Endothelial cell of umbilical vein (primary cell): ENCODE measurements at regions not wholly inside any gene's neighbourhood (a gene's known extent, or its start where the extent isn't known, plus 50 kb on each side); places are given as distances from the start of the nearest gene placed in this dataset.

Experiments used
- BruUV-seq: library from RNA; stranded (reverse); fragments of 400-500 nt; replicated peaks from 2 replicates; lab custom pipeline; 2021; lab: Mats Ljungman, UMichigan
- CTCF ChIA-PET: fragments of 300-600, 350-600 bp; sonication (Branson Sonifier 250); formaldehyde crosslinking; loops from one replicate; lab custom pipeline; 2021; ENCODE audit warnings: antibody characterized with exemption, inconsistent platforms; lab: Charles Lee
- POLR2A ChIA-PET: fragments of 300-600, 350-600 bp; sonication (Branson Sonifier 250); formaldehyde crosslinking; loops from one replicate; lab custom pipeline; 2021; ENCODE audit warnings: antibody characterized with exemption, inconsistent platforms; lab: Charles Lee
- DNase-seq: peaks from one replicate; pipeline ENCODE4 v3.0.0-alpha.2; 2011; ENCODE audit warnings: low read depth, low spot score
- FAIRE-seq: peaks from 2 replicates; lab custom pipeline; 2011; peaks lifted over from hg19 to GRCh38; lab: Jason Lieb, UNC
- H2AFZ ChIP-seq: 2 replicates; pipeline ENCODE4 v1.6.0; 2012; ENCODE audit warnings: low read depth, low read length, control low read depth, inconsistent platforms
- H3K27ac ChIP-seq: 2 replicates; pipeline ENCODE4 v1.5.1; 2011; ENCODE audit warnings: low read depth, mild to moderate bottlenecking, control low read depth, low read length, moderate library complexity; ENCODE audit not compliant: insufficient read depth
- H3K27me3 ChIP-seq, 2 experiments: 2 replicates each; pipeline versions ENCODE4 v1.6.0 to v1.6.1; 2011; ENCODE audit warnings: low read length in 2 of 2, mixed read lengths in 1 of 2; ENCODE audit not compliant: control insufficient read depth in 2 of 2, insufficient read depth in 2 of 2
- H3K36me3 ChIP-seq, 2 experiments: 2 replicates in 1 of 2; 3 replicates in 1 of 2; pipeline ENCODE4 v1.5.1; 2011; ENCODE audit warnings: low read length in 2 of 2, mild to moderate bottlenecking in 1 of 2, moderate library complexity in 1 of 2; ENCODE audit not compliant: control insufficient read depth in 2 of 2, insufficient read depth in 2 of 2; ENCODE audit errors: extremely low read depth in 1 of 2
- H3K4me1 ChIP-seq: 3 replicates; pipeline ENCODE4 v1.5.1; 2011; ENCODE audit warnings: mild to moderate bottlenecking, low read length; ENCODE audit not compliant: control insufficient read depth, insufficient read depth; ENCODE audit errors: extremely low read depth
- H3K4me2 ChIP-seq: 2 replicates; pipeline ENCODE4 v1.6.1; 2011; ENCODE audit warnings: low read length, control low read depth, mixed read lengths; ENCODE audit not compliant: insufficient read depth
- H3K4me3 ChIP-seq, 3 experiments: fragments of 200-600 bp in 1 of 3; sonication (generic), shearing (Covaris generic) in 1 of 3; replicated peaks in 1 of 3; 2 replicates each; pipeline ENCODE4 v1.5.1; 2011 to 2016; ENCODE audit warnings: control low read depth in 3 of 3, low read length in 3 of 3, mild to moderate bottlenecking in 2 of 3, inconsistent platforms in 1 of 3, low read depth in 1 of 3, moderate library complexity in 1 of 3; ENCODE audit not compliant: insufficient read depth in 1 of 3
- H3K79me2 ChIP-seq: 2 replicates; pipeline ENCODE4 v1.6.0; 2012; ENCODE audit warnings: low read length, inconsistent platforms; ENCODE audit not compliant: control insufficient read depth, insufficient read depth
- H3K9ac ChIP-seq: replicated peaks from 2 replicates; pipeline ENCODE3; 2011; ENCODE audit warnings: low read length, control low read depth; ENCODE audit not compliant: insufficient read depth; ENCODE audit errors: extremely low read depth
- H3K9me1 ChIP-seq: replicated peaks from 3 replicates; pipeline ENCODE4 v1.6.0; 2011; ENCODE audit warnings: mild to moderate bottlenecking, low read length; ENCODE audit not compliant: control insufficient read depth, insufficient read depth; ENCODE audit errors: extremely low read depth
- H3K9me3 ChIP-seq: replicated peaks from 2 replicates; pipeline ENCODE4 v1.5.1; 2012; ENCODE audit warnings: low read length, inconsistent platforms; ENCODE audit not compliant: control insufficient read depth, insufficient read depth
- H4K20me1 ChIP-seq: replicated peaks from 2 replicates; pipeline ENCODE3; 2011; ENCODE audit warnings: mild to moderate bottlenecking, low read length; ENCODE audit not compliant: control insufficient read depth, insufficient read depth; ENCODE audit errors: extremely low read depth
- CTCF ChIP-seq, 2 donors: IDR thresholded peaks; 1 replicate in 1 of 2; 2 replicates in 1 of 2; pipeline ENCODE4 v1.5.1; 2011; ENCODE audit warnings: low read length in 2 of 2, mild to moderate bottlenecking in 2 of 2, moderate library complexity in 2 of 2, control low read depth in 1 of 2, inconsistent platforms in 1 of 2, low read depth in 1 of 2; ENCODE audit not compliant: insufficient read depth in 1 of 2; ENCODE audit errors: extremely low read depth in 1 of 2
- EZH2 ChIP-seq: IDR thresholded peaks from 2 replicates; pipeline ENCODE4 v1.6.1; 2012; ENCODE audit warnings: borderline replicate concordance, low read depth, mild to moderate bottlenecking, moderate library complexity, low read length, inconsistent platforms; ENCODE audit not compliant: severe bottlenecking
- FOS ChIP-seq: IDR thresholded peaks from 2 replicates; pipeline ENCODE4 v1.6.1; 2011; ENCODE audit warnings: mild to moderate bottlenecking, low read length, moderate library complexity, borderline replicate concordance; ENCODE audit not compliant: insufficient read depth
- GATA2 ChIP-seq: IDR thresholded peaks from 2 replicates; pipeline ENCODE4 v1.7.0; 2011; ENCODE audit warnings: low read depth, mild to moderate bottlenecking, moderate library complexity, mixed read lengths, low read length; ENCODE audit not compliant: insufficient read length, insufficient read depth
- JUN ChIP-seq: IDR thresholded peaks from 2 replicates; pipeline ENCODE4 v1.6.1; 2011; ENCODE audit warnings: borderline replicate concordance, low read depth; ENCODE audit not compliant: insufficient read length, insufficient read depth
- MAX ChIP-seq: IDR thresholded peaks from 2 replicates; pipeline ENCODE4 v1.6.1; 2011; ENCODE audit not compliant: insufficient read depth, insufficient read length
- MYC ChIP-seq: IDR thresholded peaks from one replicate; pipeline ENCODE4 v1.6.1; 2011; ENCODE audit warnings: mild to moderate bottlenecking, low read depth, low read length
- POLR2A ChIP-seq: IDR thresholded peaks from 2 replicates; pipeline ENCODE4 v1.6.1; 2012; ENCODE audit warnings: low read depth, mild to moderate bottlenecking, control low read depth, low read length
- POLR2AphosphoS5 ChIP-seq: IDR thresholded peaks from 2 replicates; pipeline ENCODE4 v1.6.1; 2012; ENCODE audit warnings: low read depth, mild to moderate bottlenecking, control low read depth, low read length, moderate library complexity; ENCODE audit not compliant: insufficient read depth
- dilution Hi-C: fragments of 300-500 bp; cut with MboI; formaldehyde crosslinking; loops from one replicate; pipeline ENCODE4 v1.15.0; 2019; ENCODE audit warnings: low sequenced_read_pairs; ENCODE audit not compliant: extremely low pct_ligation_motif_present
- intact Hi-C: fragments of 100-400 bp; cut with micrococcal nuclease; formaldehyde crosslinking; loops from one replicate; pipeline ENCODE4 v1.10.0; 2022

GRCh38 chr5:19297934-19298333 is 690.1 kb downstream of the CDH18 start:
- intact Hi-C loops: no loop called here
- no peak overlapping the region for H3K27ac ChIP-seq
- no peak overlapping the region for H3K9ac ChIP-seq
- TF ChIP-seq MAX (no peak), MYC (no peak), CTCF (IDR thresholded peaks at IDR 0.05; ENCODE audit: extremely low read depth in 1 of 2, insufficient read depth in 1 of 2, low read depth in 1 of 2, low read length in 2 of 2) (no peak), GATA2 (no peak), POLR2AphosphoS5 (no peak), POLR2A (no peak), JUN (no peak), FOS (no peak), EZH2 (no peak)
- CTCF ChIA-PET: no interaction called here
- no peaks in the 10 kb centered on the region for H3K4me1 ChIP-seq
- FAIRE-seq: no peak
- BruUV-seq: no TSS peak
- H3K36me3 ChIP-seq: no peaks in the 10 kb centered on the region
- H3K9me1 ChIP-seq: no peaks in the 10 kb centered on the region
- no peaks in the 10 kb centered on the region for H3K27me3 ChIP-seq
- dilution Hi-C loops: no loop called here
- peaks cover 5% of the 10 kb centered on the region for H3K9me3 ChIP-seq
- no peak for DNase-seq
- POLR2A ChIA-PET: no interaction called here
- no peak overlapping the region for H2AFZ ChIP-seq
- no peak overlapping the region for H3K4me3 ChIP-seq
- H4K20me1 ChIP-seq: no peaks in the 10 kb centered on the region
- no peak overlapping the region for H3K4me2 ChIP-seq
- no peaks in the 10 kb centered on the region for H3K79me2 ChIP-seq
